Fibroblast of mammary gland (primary cell): ENCODE measurements at regions not wholly inside any gene's neighbourhood (a gene's known extent, or its start where the extent isn't known, plus 50 kb on each side); places are given as distances from the start of the nearest gene placed in this dataset.

ENCODE experiments used
- DNase-seq: peaks from one replicate; pipeline ENCODE4 v3.0.0-alpha.2; 2010; ENCODE audit warnings: low read depth
- H3K4me3 ChIP-seq: 2 replicates; pipeline ENCODE4 v1.5.1; 2011; ENCODE audit warnings: low read depth, mild to moderate bottlenecking, low read length, moderate library complexity; ENCODE audit not compliant: control insufficient read depth
- TF ChIP-seq, protein P1 (sequence below): conservative IDR thresholded peaks from 2 replicates; pipeline ENCODE4 v1.5.1; 2011; ENCODE audit warnings: low read depth, low read length, inconsistent platforms; ENCODE audit not compliant: control insufficient read depth, insufficient read depth

DNA sequence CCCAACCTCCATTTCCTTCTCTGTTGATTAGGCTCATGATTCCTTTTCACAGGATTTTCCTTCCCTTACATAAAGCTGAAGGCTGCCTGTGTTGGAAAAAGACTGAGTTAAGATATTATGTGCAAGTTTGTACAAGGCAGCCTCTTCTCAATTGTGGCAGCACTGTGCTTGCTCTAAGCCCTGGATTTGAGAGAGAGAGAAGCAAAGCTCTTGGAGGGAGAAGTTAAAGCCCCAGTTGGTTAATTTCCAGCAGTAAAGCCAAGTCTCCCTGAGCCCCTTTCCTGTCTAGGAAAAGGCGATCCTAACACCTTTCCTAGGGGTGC lies 128.3 kb upstream of the SESN3 start:
- no peak for DNase-seq
- H3K4me3 ChIP-seq: no peak overlapping the region

GRCh38 chr11:95358511-95359340 lies 127.7 kb upstream of the SESN3 start:
- no peak for DNase-seq
- H3K4me3 ChIP-seq: no peak overlapping the region
- TF ChIP-seq, protein P1, sequence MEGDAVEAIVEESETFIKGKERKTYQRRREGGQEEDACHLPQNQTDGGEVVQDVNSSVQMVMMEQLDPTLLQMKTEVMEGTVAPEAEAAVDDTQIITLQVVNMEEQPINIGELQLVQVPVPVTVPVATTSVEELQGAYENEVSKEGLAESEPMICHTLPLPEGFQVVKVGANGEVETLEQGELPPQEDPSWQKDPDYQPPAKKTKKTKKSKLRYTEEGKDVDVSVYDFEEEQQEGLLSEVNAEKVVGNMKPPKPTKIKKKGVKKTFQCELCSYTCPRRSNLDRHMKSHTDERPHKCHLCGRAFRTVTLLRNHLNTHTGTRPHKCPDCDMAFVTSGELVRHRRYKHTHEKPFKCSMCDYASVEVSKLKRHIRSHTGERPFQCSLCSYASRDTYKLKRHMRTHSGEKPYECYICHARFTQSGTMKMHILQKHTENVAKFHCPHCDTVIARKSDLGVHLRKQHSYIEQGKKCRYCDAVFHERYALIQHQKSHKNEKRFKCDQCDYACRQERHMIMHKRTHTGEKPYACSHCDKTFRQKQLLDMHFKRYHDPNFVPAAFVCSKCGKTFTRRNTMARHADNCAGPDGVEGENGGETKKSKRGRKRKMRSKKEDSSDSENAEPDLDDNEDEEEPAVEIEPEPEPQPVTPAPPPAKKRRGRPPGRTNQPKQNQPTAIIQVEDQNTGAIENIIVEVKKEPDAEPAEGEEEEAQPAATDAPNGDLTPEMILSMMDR: no peak

More for the DNA sequence above, 128.3 kb upstream of the SESN3 start:
- TF ChIP-seq, protein P1: no peak

DNA sequence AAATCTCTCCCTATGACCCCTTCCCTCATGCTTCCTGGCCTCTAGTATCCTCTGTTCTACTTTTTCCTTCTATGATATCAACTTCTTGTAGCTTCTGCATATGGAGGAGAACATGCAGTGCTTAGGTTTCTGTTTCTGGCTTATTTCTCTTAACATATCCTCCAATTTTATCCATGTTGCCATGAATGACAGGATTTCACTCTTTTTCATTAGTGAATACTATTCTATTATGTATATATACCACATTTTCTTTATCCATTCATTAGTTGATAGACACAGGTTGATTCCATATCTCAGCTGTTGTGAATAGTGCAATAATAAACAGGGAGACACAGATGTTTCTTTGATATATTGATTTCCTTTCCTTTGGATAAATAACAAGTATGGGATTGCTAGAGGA lies 123.3 kb upstream of the SESN3 start:
- no peak overlapping the region for H3K4me3 ChIP-seq
- DNase-seq: no peak
- TF ChIP-seq, protein P1: no peak

DNA sequence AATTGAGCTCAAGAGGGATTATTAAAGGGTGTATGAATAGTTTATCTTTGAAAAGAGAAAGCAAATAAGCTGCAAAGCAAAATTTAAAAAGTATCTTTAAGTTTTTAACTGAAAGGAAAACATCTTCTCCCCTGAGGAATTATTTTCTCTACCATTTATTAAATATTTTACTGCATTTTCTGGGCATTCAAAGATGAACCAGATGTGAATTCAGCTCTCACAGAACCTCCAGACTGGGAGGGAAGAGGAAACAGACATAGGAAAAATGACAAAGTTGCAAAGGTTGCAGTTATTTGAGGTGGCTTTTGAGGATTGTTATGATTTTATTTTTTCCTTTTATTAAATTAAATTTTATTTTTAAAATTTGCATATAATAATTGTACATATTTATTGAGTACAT lies 122.7 kb upstream of the SESN3 start:
- H3K4me3 ChIP-seq: no peak overlapping the region
- TF ChIP-seq, protein P1: no peak
- no peak for DNase-seq

GRCh38 chr11:95352733-95353346 lies 121.8 kb upstream of the SESN3 start:
- no peak overlapping the region for H3K4me3 ChIP-seq
- no peak for DNase-seq
- TF ChIP-seq, protein P1: no peak

DNA sequence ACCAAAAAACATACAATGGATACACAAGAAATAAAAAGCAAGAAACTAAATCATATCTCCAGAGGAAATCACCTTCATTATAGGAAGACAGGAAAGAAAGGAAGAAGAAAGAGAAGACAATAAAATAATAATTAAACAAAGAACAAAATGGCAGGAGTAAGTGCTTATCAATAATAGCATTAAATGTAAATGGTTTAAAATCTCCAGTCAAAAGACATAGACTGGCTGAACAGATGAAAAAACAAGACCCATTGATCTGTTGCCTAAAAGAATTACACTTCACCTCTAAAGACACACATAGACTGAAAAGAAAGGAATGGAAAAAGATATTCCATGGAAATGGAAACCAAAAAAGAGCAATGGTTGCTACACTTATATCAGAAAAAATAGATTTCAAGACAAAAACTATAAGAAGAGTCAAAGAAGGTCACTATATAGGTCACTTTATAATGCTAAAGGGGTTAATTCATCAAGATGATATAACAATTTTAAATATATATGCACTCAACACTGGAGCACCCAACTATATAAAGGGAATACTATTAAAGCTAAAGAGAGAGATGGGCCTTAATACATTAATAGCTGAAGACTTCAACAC lies 118.4 kb upstream of the SESN3 start:
- H3K4me3 ChIP-seq: no peak overlapping the region
- TF ChIP-seq, protein P1: no peak
- no peak for DNase-seq
